ENCODE measurements at regions not wholly inside any gene's neighbourhood (a gene's known extent, or its start where the extent isn't known, plus 50 kb on each side); places are given as distances from the start of the nearest gene placed in this dataset.

DNA sequence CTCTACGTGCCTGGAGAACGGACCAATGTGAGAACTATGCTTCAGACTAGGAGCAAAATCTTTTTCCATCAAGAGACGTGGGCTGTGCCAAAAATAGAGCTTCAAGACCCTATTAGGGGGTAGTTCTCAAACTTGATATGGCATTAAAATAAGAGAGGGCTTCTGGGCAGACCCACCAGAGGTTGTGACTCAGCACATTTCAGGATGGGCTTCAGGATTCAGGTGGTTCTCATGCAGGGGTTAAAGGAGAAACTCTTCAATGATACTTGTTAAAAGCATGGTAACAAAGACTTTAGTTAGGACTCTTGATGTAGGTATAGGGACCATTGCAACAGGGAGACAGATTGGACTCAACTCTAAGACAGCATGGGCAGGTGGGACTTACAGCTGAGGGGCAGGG lies 195.5 kb downstream of the RGS3 start:
- no peak for ATAC-seq
- DNase-seq: no peak
- Histone ChIP-seq H3K4me1 (peaks cover 7 to 39% (median 24%) of the 10 kb centered on the region in 12 donors), H3K4me3 (no peak overlapping the region), H3K36me3 (no peaks in the 10 kb centered on the region), H3K27ac (no peak overlapping the region), H3K9me3 (no peaks in the 10 kb centered on the region), H3K27me3 (no peaks in the 10 kb centered on the region)
- intact Hi-C loops (cut with DNase I): loop anchor here in 9 of 10 donors (2.0 to 10.0 kb wide), 8 partner anchors 212 to 734 kb away; partner anchors contain the start of genes CDC26 (in 3 of the 9), PRPF4 (in 3 of the 9) and RNF183 (in 1 of the 9)
- TF ChIP-seq, protein P1, sequence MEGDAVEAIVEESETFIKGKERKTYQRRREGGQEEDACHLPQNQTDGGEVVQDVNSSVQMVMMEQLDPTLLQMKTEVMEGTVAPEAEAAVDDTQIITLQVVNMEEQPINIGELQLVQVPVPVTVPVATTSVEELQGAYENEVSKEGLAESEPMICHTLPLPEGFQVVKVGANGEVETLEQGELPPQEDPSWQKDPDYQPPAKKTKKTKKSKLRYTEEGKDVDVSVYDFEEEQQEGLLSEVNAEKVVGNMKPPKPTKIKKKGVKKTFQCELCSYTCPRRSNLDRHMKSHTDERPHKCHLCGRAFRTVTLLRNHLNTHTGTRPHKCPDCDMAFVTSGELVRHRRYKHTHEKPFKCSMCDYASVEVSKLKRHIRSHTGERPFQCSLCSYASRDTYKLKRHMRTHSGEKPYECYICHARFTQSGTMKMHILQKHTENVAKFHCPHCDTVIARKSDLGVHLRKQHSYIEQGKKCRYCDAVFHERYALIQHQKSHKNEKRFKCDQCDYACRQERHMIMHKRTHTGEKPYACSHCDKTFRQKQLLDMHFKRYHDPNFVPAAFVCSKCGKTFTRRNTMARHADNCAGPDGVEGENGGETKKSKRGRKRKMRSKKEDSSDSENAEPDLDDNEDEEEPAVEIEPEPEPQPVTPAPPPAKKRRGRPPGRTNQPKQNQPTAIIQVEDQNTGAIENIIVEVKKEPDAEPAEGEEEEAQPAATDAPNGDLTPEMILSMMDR (IDR thresholded peaks at IDR 0.05): no peak
- no peak for TF ChIP-seq POLR2A (IDR thresholded peaks at IDR 0.05)
- 56 to 73% (median 64%) methylated on average over 3 of the region's 3 CpGs for WGBS, 4 donors

DNA sequence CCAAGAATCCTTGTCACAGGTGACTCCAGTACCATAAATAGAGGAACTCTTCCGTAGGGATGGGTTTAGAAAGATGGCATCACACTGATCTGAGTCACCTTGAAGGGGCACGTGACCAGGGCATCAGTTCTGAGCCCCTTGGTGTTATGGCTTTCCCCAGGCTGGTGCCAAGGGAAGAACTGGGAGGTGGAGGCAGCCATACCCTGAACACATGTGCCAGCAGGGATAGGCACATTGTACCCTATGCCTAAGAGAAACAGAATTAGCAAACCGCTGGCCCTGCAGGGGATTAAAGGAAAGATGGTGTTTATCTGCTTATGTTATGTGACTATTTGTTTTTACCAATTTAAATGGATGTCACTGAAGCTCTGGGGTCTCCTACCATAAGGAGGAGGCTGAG lies 196.2 kb downstream of the RGS3 start:
- peaks cover 0 to 34% (median 19%) of the 10 kb centered on the region in 12 donors for H3K4me1 ChIP-seq
- 80 to 84% (median 83%) methylated on average over 3 of the region's 3 CpGs for WGBS, 4 donors
- no peaks in the 10 kb centered on the region for H3K36me3 ChIP-seq
- no peak for ATAC-seq
- TF ChIP-seq, protein P1 (IDR thresholded peaks at IDR 0.05): no peak
- TF ChIP-seq POLR2A (IDR thresholded peaks at IDR 0.05): no peak
- H3K27ac ChIP-seq: no peak overlapping the region
- no peaks in the 10 kb centered on the region for H3K27me3 ChIP-seq
- no peak overlapping the region for H3K4me3 ChIP-seq
- DNase-seq: no peak
- intact Hi-C loops (cut with DNase I): loop anchor here (2.0 to 10.0 kb wide), 10 partner anchors 213 to 735 kb away; partner anchors contain the start of genes CDC26 (in 4 of the 10), PRPF4 (in 4 of the 10) and RNF183 (in 1 of the 10)
- peaks cover 0 to 2% (median 0%) of the 10 kb centered on the region in 12 donors for H3K9me3 ChIP-seq

DNA sequence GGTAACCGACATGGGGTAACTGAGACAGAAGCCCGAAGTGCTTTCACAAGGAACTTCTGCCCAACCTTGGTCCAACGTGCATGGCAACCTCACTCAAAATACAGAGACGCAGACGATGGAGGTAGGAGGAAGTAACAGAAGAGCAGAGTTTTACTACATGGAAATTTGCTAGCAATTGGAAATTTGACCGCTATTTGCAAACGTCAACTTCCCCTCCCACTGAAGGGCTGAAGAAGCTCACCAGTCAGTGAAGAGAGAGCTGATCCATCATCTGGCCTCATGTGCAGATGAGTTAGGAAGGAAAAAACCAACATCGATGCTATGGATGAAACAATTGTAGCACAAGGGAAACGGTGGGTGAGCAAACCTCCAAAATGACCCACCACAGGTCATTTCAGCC lies 196.7 kb downstream of the RGS3 start:
- H3K4me1 ChIP-seq: peaks cover 0 to 29% (median 15%) of the 10 kb centered on the region in 12 donors
- H3K27ac ChIP-seq: no peak overlapping the region
- H3K4me3 ChIP-seq: no peak overlapping the region
- no peaks in the 10 kb centered on the region for H3K27me3 ChIP-seq
- ATAC-seq: no peak
- no peak for DNase-seq
- TF ChIP-seq, protein P1 (IDR thresholded peaks at IDR 0.05): no peak
- TF ChIP-seq POLR2A (IDR thresholded peaks at IDR 0.05): no peak
- 80 to 90% (median 83%) methylated on average over 9 of the region's 9 CpGs for WGBS, 4 donors
- no peaks in the 10 kb centered on the region for H3K36me3 ChIP-seq
- peaks cover 0 to 5% (median 0%) of the 10 kb centered on the region in 12 donors for H3K9me3 ChIP-seq
- intact Hi-C loops (cut with DNase I): loop anchor here in 4 of 10 donors (10.0 kb wide), 4 partner anchors 235 to 385 kb away; partner anchors contain the start of genes CDC26 (in 1 of the 4) and PRPF4 (in 1 of the 4)

DNA sequence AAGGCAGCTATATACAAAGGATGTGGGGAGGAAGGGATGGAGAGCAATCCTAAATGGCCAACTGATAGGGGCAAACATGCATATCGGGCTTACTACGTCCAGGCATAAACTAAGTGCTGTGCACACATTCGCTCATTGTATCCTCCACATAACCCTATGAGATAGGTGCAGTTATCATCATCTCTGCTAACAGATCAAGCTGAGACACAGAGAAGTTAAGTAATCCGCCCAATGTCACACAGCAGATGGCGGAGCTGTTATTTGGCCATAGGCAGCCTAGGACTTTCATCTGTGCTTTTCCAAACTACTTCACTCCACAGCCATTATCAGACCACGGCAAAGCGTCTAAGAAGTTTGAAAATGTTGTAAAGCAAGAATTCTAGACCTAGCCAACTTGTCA lies 197.5 kb downstream of the RGS3 start:
- 89 to 95% (median 93%) methylated on average over 7 of the region's 7 CpGs for WGBS, 4 donors
- intact Hi-C loops (cut with DNase I): loop anchor here in 4 of 10 donors (10.0 kb wide), 4 partner anchors 236 to 386 kb away; partner anchors contain the start of genes CDC26 (in 1 of the 4) and PRPF4 (in 1 of the 4)

More for the DNA sequence above, 197.5 kb downstream of the RGS3 start:
- TF ChIP-seq, protein P1 (IDR thresholded peaks at IDR 0.05): no peak
- TF ChIP-seq POLR2A (IDR thresholded peaks at IDR 0.05): no peak
- ATAC-seq (no peak), DNase-seq (no peak)
- Histone ChIP-seq H3K4me1 (peaks cover 0 to 21% (median 7%) of the 10 kb centered on the region in 12 donors), H3K27me3 (no peaks in the 10 kb centered on the region), H3K9me3 (peaks cover 0 to 5% (median 0%) of the 10 kb centered on the region in 12 donors), H3K4me3 (no peak overlapping the region), H3K36me3 (no peaks in the 10 kb centered on the region), H3K27ac (no peak overlapping the region)
